ENCODE measurements at regions not wholly inside any gene's neighbourhood (a gene's known extent, or its start where the extent isn't known, plus 50 kb on each side); places are given as distances from the start of the nearest gene placed in this dataset.

- no peak overlapping the region for H3K27ac Mint-ChIP-seq (ENCODE audit: low read depth, unreplicated experiment)
- no peak for DNase-seq (ENCODE audit: unreplicated experiment)
- H3K36me3 Mint-ChIP-seq (ENCODE audit: insufficient read depth, unreplicated experiment): no peaks in the 10 kb centered on the region
- CTCF ChIA-PET: no interaction called here
- H3K27me3 Mint-ChIP-seq (ENCODE audit: insufficient read depth, unreplicated experiment): no peaks in the 10 kb centered on the region
- H3K9me3 Mint-ChIP-seq (ENCODE audit: unreplicated experiment): peaks cover 16% of the 10 kb centered on the region
- BruUV-seq (replicated peaks): no TSS peak
- TF ChIP-seq CTCF (IDR thresholded peaks at IDR 0.05; ENCODE audit: unreplicated experiment): no peak
- POLR2A ChIA-PET: no interaction called here
- H3K4me1 Mint-ChIP-seq (ENCODE audit: insufficient read depth, unreplicated experiment): peaks cover 10% of the 10 kb centered on the region
- H3K4me3 Mint-ChIP-seq (ENCODE audit: unreplicated experiment): no peak overlapping the region
- intact Hi-C loops (cut with micrococcal nuclease): no loop called here
These were observed 305.7 kb upstream of the NRIP1 start for GRCh38 chr21:15370462-15370975.

- intact Hi-C loops (cut with micrococcal nuclease): no loop called here
- CTCF ChIA-PET: interaction anchor here (1.2 kb wide), 1 partner anchor 57 kb away, joined by 5 read pairs; no protein-coding TSS in a partner anchor
- no peaks in the 10 kb centered on the region for H3K36me3 Mint-ChIP-seq (ENCODE audit: insufficient read depth, unreplicated experiment)
- H3K4me1 Mint-ChIP-seq (ENCODE audit: insufficient read depth, unreplicated experiment): no peaks in the 10 kb centered on the region
- H3K27me3 Mint-ChIP-seq (ENCODE audit: insufficient read depth, unreplicated experiment): no peaks in the 10 kb centered on the region
- no peak overlapping the region for H3K27ac Mint-ChIP-seq (ENCODE audit: low read depth, unreplicated experiment)
- no TSS peak for BruUV-seq (replicated peaks)
- no peak for TF ChIP-seq CTCF (IDR thresholded peaks at IDR 0.05; ENCODE audit: unreplicated experiment)
- no peak overlapping the region for H3K4me3 Mint-ChIP-seq (ENCODE audit: unreplicated experiment)
- POLR2A ChIA-PET: no interaction called here
- DNase-seq (ENCODE audit: unreplicated experiment): no peak
- no peaks in the 10 kb centered on the region for H3K9me3 Mint-ChIP-seq (ENCODE audit: unreplicated experiment)
These were observed 309.1 kb upstream of the NRIP1 start for GRCh38 chr21:15373941-15374340.

GRCh38 chr21:15379776-15380175, 315.0 kb upstream of the NRIP1 start:
- Mint-ChIP-seq H3K36me3 (ENCODE audit: insufficient read depth, unreplicated experiment) (no peaks in the 10 kb centered on the region), H3K9me3 (ENCODE audit: unreplicated experiment) (no peaks in the 10 kb centered on the region), H3K4me1 (ENCODE audit: insufficient read depth, unreplicated experiment) (no peaks in the 10 kb centered on the region), H3K27me3 (ENCODE audit: insufficient read depth, unreplicated experiment) (no peaks in the 10 kb centered on the region), H3K27ac (ENCODE audit: low read depth, unreplicated experiment) (no peak overlapping the region), H3K4me3 (ENCODE audit: unreplicated experiment) (no peak overlapping the region)
- DNase-seq (ENCODE audit: unreplicated experiment): no peak
- POLR2A ChIA-PET: interaction anchor here (2.0 kb wide), 1 partner anchor 11 kb away, joined by 5 read pairs; no protein-coding TSS in a partner anchor
- no TSS peak for BruUV-seq (replicated peaks)
- no peak for TF ChIP-seq CTCF (IDR thresholded peaks at IDR 0.05; ENCODE audit: unreplicated experiment)
- intact Hi-C loops (cut with micrococcal nuclease): no loop called here
- CTCF ChIA-PET: interaction anchor here (1.7 kb wide), 1 partner anchor 36 kb away, joined by 3 read pairs; no protein-coding TSS in a partner anchor

GRCh38 chr21:15383588-15383987, 318.8 kb upstream of the NRIP1 start:
- ChIA-PET CTCF (no interaction called here), POLR2A (no interaction called here)
- Mint-ChIP-seq H3K4me3 (ENCODE audit: unreplicated experiment) (no peak overlapping the region), H3K9me3 (ENCODE audit: unreplicated experiment) (no peaks in the 10 kb centered on the region), H3K36me3 (ENCODE audit: insufficient read depth, unreplicated experiment) (no peaks in the 10 kb centered on the region), H3K27ac (ENCODE audit: low read depth, unreplicated experiment) (no peak overlapping the region), H3K27me3 (ENCODE audit: insufficient read depth, unreplicated experiment) (no peaks in the 10 kb centered on the region), H3K4me1 (ENCODE audit: insufficient read depth, unreplicated experiment) (no peaks in the 10 kb centered on the region)
- DNase-seq (ENCODE audit: unreplicated experiment): no peak
- BruUV-seq (replicated peaks): no TSS peak
- TF ChIP-seq CTCF (IDR thresholded peaks at IDR 0.05; ENCODE audit: unreplicated experiment): no peak
- intact Hi-C loops (cut with micrococcal nuclease): no loop called here

All from MCF 10A (cell line).